ENCODE measurements at regions not wholly inside any gene's neighbourhood (a gene's known extent, or its start where the extent isn't known, plus 50 kb on each side); places are given as distances from the start of the nearest gene placed in this dataset.
"Not testable (repeated sequence)": the region's sequence is repeated elsewhere in the genome, so short reads cannot be mapped to it uniquely, and the experiment has no call there.

- no peaks in the 10 kb centered on the region for H3K36me3 ChIP-seq (ENCODE audit: insufficient read depth, insufficient read length, low read length)
- H3K9ac ChIP-seq (ENCODE audit: insufficient read length, low read depth), result no peak overlapping the region
- TF ChIP-seq ZNF274 (IDR thresholded peaks at IDR 0.05; ENCODE audit: low read depth, low read length) (no peak), YY1 (IDR thresholded peaks at IDR 0.05; ENCODE audit: insufficient read depth, insufficient read length) (no peak), SUZ12 (IDR thresholded peaks at IDR 0.05; ENCODE audit: extremely low read depth, insufficient read depth, insufficient read length) (no peak)
- no peaks in the 10 kb centered on the region for H3K4me1 ChIP-seq (ENCODE audit: insufficient read depth, insufficient read length)
- no peaks in the 10 kb centered on the region for H3K9me3 ChIP-seq (ENCODE audit: insufficient read depth, low read length)
- no peak for DNase-seq (ENCODE audit: low read depth, low spot score)
- no peaks in the 10 kb centered on the region for H3K27me3 ChIP-seq (ENCODE audit: insufficient read depth, insufficient read length)
- no peak overlapping the region for H3K4me3 ChIP-seq (ENCODE audit: insufficient read length, low read depth)
These were observed 414.8 kb downstream of the RMST start for GRCh38 chr12:97877404-97877803.

- Histone ChIP-seq H3K4me1 (ENCODE audit: insufficient read depth, insufficient read length) (no peaks in the 10 kb centered on the region), H3K36me3 (ENCODE audit: insufficient read depth, insufficient read length, low read length) (no peaks in the 10 kb centered on the region), H3K4me3 (ENCODE audit: insufficient read length, low read depth) (no peak overlapping the region), H3K27me3 (ENCODE audit: insufficient read depth, insufficient read length) (no peaks in the 10 kb centered on the region), H3K9me3 (ENCODE audit: insufficient read depth, low read length) (no peaks in the 10 kb centered on the region), H3K9ac (ENCODE audit: insufficient read length, low read depth) (no peak overlapping the region)
- TF ChIP-seq YY1 (IDR thresholded peaks at IDR 0.05; ENCODE audit: insufficient read depth, insufficient read length) (no peak), SUZ12 (IDR thresholded peaks at IDR 0.05; ENCODE audit: extremely low read depth, insufficient read depth, insufficient read length) (no peak), ZNF274 (IDR thresholded peaks at IDR 0.05; ENCODE audit: low read depth, low read length) (no peak)
- DNase-seq (ENCODE audit: low read depth, low spot score), result no peak
These were observed 424.0 kb downstream of the RMST start for GRCh38 chr12:97886511-97887176.

GRCh38 chr12:97897881-97898280 lies 435.3 kb downstream of the RMST start:
- not testable (repeated sequence) for H3K9me3 ChIP-seq (ENCODE audit: insufficient read depth, low read length)

GRCh38 chr12:97899529-97899928 lies 436.9 kb downstream of the RMST start:
- no peaks in the 10 kb centered on the region for H3K27me3 ChIP-seq (ENCODE audit: insufficient read depth, insufficient read length)
- no peak overlapping the region for H3K4me3 ChIP-seq (ENCODE audit: insufficient read length, low read depth)
- no peak overlapping the region for H3K9ac ChIP-seq (ENCODE audit: insufficient read length, low read depth)
- peaks cover 6% of the 10 kb centered on the region for H3K4me1 ChIP-seq (ENCODE audit: insufficient read depth, insufficient read length)
- no peaks in the 10 kb centered on the region for H3K36me3 ChIP-seq (ENCODE audit: insufficient read depth, insufficient read length, low read length)
- TF ChIP-seq SUZ12 (IDR thresholded peaks at IDR 0.05; ENCODE audit: extremely low read depth, insufficient read depth, insufficient read length), result no peak
- no peak for TF ChIP-seq ZNF274 (IDR thresholded peaks at IDR 0.05; ENCODE audit: low read depth, low read length)
- TF ChIP-seq YY1 (IDR thresholded peaks at IDR 0.05; ENCODE audit: insufficient read depth, insufficient read length), result no peak
- peaks cover 5% of the 10 kb centered on the region; the same call in 1 of the 2 replicates for H3K9me3 ChIP-seq (ENCODE audit: insufficient read depth, low read length)
- DNase-seq (ENCODE audit: low read depth, low spot score), result no peak

More at GRCh38 chr12:97897881-97898280, 435.3 kb downstream of the RMST start:
- not testable (repeated sequence) for H3K36me3 ChIP-seq (ENCODE audit: insufficient read depth, insufficient read length, low read length); H3K4me3 ChIP-seq (ENCODE audit: insufficient read length, low read depth); DNase-seq (ENCODE audit: low read depth, low spot score); H3K9ac ChIP-seq (ENCODE audit: insufficient read length, low read depth); H3K27me3 ChIP-seq (ENCODE audit: insufficient read depth, insufficient read length); H3K4me1 ChIP-seq (ENCODE audit: insufficient read depth, insufficient read length)

GRCh38 chr12:97899956-97900355 lies 437.4 kb downstream of the RMST start:
- Histone ChIP-seq H3K36me3 (ENCODE audit: insufficient read depth, insufficient read length, low read length) (no peaks in the 10 kb centered on the region), H3K9ac (ENCODE audit: insufficient read length, low read depth) (no peak overlapping the region), H3K4me3 (ENCODE audit: insufficient read length, low read depth) (no peak overlapping the region), H3K27me3 (ENCODE audit: insufficient read depth, insufficient read length) (no peaks in the 10 kb centered on the region), H3K9me3 (ENCODE audit: insufficient read depth, low read length) (peaks cover 5% of the 10 kb centered on the region; the same call in 1 of the 2 replicates), H3K4me1 (ENCODE audit: insufficient read depth, insufficient read length) (peaks cover 6% of the 10 kb centered on the region)
- TF ChIP-seq ZNF274 (IDR thresholded peaks at IDR 0.05; ENCODE audit: low read depth, low read length) (no peak), YY1 (IDR thresholded peaks at IDR 0.05; ENCODE audit: insufficient read depth, insufficient read length) (no peak), SUZ12 (IDR thresholded peaks at IDR 0.05; ENCODE audit: extremely low read depth, insufficient read depth, insufficient read length) (no peak)
- no peak for DNase-seq (ENCODE audit: low read depth, low spot score)

GRCh38 chr12:97903356-97903755 lies 440.8 kb downstream of the RMST start:
- no peak overlapping the region for H3K9ac ChIP-seq (ENCODE audit: insufficient read length, low read depth)
- no peaks in the 10 kb centered on the region for H3K36me3 ChIP-seq (ENCODE audit: insufficient read depth, insufficient read length, low read length)

GRCh38 chr12:97907504-97907903 lies 444.9 kb downstream of the RMST start:
- no peak overlapping the region for H3K9ac ChIP-seq (ENCODE audit: insufficient read length, low read depth)
- H3K36me3 ChIP-seq (ENCODE audit: insufficient read depth, insufficient read length, low read length), result no peaks in the 10 kb centered on the region
- TF ChIP-seq SUZ12 (IDR thresholded peaks at IDR 0.05; ENCODE audit: extremely low read depth, insufficient read depth, insufficient read length), result no peak
- TF ChIP-seq YY1 (IDR thresholded peaks at IDR 0.05; ENCODE audit: insufficient read depth, insufficient read length), result no peak
- no peak for TF ChIP-seq ZNF274 (IDR thresholded peaks at IDR 0.05; ENCODE audit: low read depth, low read length)
- no peaks in the 10 kb centered on the region for H3K9me3 ChIP-seq (ENCODE audit: insufficient read depth, low read length)
- DNase-seq (ENCODE audit: low read depth, low spot score), result no peak
- H3K4me1 ChIP-seq (ENCODE audit: insufficient read depth, insufficient read length), result no peaks in the 10 kb centered on the region
- H3K27me3 ChIP-seq (ENCODE audit: insufficient read depth, insufficient read length), result no peaks in the 10 kb centered on the region
- no peak overlapping the region for H3K4me3 ChIP-seq (ENCODE audit: insufficient read length, low read depth)

More at GRCh38 chr12:97903356-97903755, 440.8 kb downstream of the RMST start:
- H3K9me3 ChIP-seq (ENCODE audit: insufficient read depth, low read length), result peaks cover 3% of the 10 kb centered on the region; the same call in 1 of the 2 replicates
- no peak overlapping the region for H3K4me3 ChIP-seq (ENCODE audit: insufficient read length, low read depth)
- H3K4me1 ChIP-seq (ENCODE audit: insufficient read depth, insufficient read length), result peaks cover 1% of the 10 kb centered on the region
- TF ChIP-seq YY1 (IDR thresholded peaks at IDR 0.05; ENCODE audit: insufficient read depth, insufficient read length) (no peak), ZNF274 (IDR thresholded peaks at IDR 0.05; ENCODE audit: low read depth, low read length) (no peak), SUZ12 (IDR thresholded peaks at IDR 0.05; ENCODE audit: extremely low read depth, insufficient read depth, insufficient read length) (no peak)
- H3K27me3 ChIP-seq (ENCODE audit: insufficient read depth, insufficient read length), result no peaks in the 10 kb centered on the region
- no peak for DNase-seq (ENCODE audit: low read depth, low spot score)

All from NT2/D1 (cell line).